ENCODE measurements at regions not wholly inside any gene's neighbourhood (a gene's known extent, or its start where the extent isn't known, plus 50 kb on each side); places are given as distances from the start of the nearest gene placed in this dataset.

DNA sequence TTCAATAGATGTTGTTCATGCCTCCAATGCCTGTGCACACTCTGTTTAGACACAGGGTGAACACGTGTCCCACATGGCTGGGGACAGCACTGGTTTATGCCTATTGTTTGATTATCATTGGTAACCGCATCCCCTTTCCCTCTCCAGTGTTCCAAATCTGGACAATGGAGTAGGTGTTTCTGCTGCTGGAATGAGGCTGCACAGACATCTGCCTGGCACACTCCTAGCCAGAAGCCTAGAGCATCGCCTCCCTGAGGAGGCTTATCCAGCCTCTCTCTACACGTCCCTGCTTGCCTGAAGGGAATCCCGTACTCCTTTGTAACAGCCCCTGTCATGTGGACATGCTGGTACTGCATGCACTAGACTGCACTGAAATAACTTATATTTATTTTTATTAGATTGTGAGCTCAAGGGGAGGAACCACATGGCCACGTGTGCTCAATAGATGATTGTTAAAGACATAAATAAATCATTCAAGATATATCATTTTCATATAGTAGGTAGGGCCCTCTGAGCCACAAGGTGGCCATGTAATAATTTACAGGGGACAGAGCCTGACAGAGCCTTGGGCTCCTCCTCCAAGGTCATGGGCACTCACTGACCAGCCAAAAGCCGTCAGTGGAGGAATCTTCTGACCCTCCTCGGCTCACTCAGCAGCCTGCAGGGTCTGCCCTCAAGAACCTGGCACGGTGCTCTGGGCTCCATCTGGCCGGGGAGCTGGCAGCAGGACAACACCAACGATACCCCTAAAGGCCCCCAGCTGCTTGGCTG is 310.9 kb upstream of the ZNF32 start:
- DNase-seq (ENCODE audit: low read depth in 2 of 2), result no peak

DNA sequence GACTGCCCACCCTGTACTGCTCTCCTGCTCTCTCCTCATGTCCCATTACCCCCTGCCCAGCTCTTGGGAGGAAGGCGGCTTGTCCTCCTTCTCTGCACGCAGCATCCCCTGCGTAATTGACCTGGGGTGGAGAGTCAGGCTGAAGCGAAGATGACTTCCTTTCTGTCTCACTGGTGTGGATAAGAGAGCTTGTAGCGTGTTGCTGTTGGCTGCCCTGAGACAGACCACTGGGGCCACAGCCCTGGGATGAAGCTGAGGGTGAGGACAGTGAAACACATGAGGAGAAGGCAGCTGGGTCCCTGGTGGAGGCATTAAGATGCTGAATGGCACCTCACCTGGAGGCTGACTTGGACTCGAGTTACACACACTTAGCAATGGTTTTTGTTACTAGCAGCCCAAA is 310.3 kb upstream of the ZNF32 start:
- DNase-seq (ENCODE audit: low read depth in 2 of 2), result no peak

DNA sequence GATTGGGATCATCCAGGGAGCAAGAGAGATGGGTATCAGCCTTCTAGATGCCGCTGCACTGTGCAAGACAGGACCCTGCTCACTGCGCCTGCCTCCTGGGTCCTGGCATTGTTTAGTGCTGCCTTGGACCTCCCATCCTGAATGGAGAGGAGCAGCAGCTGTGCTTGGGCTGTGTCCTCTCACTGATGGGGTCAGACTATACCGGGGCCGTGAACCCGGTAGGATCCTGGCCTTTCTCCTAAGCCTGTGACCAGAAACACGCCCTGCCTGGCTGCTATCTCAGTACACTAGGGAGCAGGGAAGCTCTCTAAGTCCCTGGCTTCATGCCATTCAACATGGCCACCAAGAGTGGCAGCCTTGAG is 309.4 kb upstream of the ZNF32 start:
- no peak for DNase-seq (ENCODE audit: low read depth in 2 of 2)

DNA sequence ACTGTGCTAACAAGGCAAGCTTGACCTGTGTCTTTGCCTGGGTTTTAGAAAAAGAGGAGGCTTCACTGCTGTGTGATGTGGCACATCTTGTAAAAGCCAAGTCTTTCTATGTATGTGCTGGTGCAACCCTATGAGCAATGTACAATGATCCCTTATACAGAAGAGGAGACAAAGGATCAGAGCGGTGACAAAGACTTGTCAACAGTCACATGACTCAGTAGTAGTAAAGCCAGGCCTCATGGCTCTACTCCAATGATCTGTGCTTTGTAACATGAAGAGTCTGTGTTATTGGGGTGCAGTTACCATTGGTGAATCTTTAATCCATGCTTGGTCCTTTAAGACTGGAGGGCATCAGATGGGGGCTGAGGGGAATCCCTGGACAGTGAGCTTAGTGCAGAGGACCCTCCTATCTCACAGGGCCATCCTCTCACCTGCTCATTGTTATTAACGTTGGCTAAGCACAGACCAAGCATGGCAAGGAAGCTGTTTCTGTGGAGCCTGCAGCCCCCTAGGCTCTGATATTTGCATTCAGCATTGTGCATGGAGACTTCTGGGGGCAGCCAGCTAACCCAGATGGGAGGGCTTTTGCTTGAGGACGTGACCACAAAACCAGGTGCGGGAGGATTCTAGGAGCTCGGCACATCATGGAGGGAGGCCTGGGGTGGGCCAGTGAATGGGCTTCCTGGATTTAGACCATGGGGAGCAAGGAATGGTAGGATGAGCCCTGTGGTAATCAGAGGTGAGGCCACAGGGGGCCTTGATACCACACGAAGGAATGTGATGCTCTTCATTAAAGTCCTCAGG is 308.8 kb upstream of the ZNF32 start:
- no peak for DNase-seq (ENCODE audit: low read depth in 2 of 2)

DNA sequence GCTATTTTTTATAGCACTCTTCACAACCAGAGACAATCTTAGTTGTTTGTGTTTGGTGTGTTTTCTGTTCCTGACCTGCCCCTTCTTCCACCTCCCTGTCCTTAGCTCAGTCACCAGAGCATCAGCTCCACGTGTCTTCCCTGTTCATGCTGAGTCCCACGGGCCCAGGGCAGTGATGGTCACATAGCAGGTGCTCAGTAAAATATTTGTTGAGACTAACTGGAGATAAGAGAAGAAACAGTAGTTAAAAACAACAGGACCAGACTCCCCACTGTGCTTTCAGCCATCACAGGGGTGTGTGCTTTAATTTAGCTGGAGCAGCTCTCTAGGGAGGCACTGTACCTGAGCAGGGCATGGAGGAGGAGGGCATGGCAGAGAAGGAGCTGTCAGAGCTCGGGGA is 307.3 kb upstream of the ZNF32 start:
- DNase-seq (ENCODE audit: low read depth in 2 of 2), result no peak

DNA sequence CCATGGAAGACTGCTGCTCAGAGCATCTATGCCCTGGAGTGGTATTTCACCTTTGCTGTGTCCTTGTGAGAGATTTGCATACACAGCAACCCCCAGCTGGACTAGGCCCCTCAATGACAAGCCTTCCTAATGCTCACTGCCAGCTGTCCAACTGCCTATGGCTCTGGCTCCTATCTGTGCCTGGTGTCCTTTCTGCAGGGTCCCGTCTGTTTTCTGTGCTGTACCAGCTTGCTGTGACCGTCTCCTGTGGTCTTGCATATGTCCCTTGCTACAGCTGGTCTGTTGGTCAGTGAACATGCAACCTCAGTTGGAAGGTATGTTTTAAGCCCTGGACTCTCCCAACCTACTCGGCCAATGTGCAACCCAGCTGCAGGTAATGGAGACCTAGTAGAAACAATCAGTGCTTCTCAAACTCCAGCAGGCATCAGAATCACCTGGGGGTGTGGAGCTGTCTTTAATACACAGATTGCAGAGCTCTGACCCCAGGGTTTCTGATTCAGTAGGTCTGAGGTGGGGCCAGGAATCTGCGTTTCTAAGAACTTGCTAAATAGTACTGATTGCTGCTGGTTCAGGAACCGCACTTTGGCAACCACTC is 306.4 kb upstream of the ZNF32 start:
- no peak for DNase-seq (ENCODE audit: low read depth in 2 of 2)

DNA sequence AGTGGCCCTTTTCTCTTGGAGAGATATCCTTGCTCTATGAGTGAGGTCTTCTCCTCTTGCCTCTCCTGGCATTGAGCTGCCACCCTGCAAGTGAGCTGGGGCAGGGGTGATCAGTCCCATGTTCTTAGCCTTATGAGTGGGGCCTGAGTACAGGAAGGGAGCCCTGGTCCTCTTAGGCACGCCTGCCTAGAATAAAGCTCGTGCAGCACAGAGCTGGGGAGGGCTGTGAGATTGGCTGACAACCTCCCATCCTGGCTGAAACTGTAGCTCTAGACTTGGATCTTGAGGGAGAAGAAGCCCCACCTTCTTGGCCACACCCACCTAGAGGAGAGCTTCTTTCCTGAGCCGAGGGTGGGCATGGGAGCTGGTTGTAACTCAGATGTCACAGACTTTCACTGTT is 305.0 kb upstream of the ZNF32 start:
- DNase-seq (ENCODE audit: low read depth in 2 of 2), result no peak

DNA sequence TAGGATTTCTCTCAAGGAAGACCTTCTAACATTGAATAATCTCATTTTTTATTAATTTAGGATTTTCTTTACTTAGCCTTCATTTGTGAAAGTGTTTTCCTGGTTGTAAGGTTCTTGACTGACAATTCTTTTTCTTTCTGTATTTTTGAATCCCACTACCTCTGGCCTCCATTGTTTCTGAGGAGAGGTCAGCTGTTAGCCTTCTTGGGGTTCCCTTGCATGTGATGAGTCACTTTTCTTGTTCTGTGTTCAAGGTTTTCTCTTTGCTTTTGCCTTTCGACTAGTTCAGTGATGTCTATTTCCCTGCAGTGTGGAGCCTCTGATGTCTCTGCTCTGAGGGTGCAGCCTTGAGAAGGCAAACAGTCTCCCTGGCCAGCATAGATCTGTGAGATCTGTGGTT is 304.1 kb upstream of the ZNF32 start:
- no peak for DNase-seq (ENCODE audit: low read depth in 2 of 2)

DNA sequence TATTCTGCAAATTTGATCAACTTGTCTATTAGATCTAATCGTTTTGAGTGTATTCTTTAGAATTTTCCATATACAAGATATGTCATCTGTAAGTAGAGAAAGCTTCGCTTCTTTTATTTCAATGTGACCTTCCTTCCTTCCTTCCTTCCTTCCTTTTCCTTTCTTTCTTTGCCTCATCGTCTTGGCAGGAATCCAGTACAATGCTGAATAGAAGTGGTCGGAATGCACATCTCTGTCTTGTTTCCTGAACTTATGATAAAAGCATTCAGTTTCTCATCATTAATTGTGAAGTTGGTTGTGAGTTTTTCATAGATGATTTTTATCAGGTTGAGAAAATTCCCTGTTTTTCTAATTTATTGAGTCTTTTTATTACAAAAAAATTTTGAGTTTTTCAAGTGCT is 300.7 kb upstream of the ZNF32 start:
- DNase-seq (ENCODE audit: low read depth in 2 of 2), result no peak

DNA sequence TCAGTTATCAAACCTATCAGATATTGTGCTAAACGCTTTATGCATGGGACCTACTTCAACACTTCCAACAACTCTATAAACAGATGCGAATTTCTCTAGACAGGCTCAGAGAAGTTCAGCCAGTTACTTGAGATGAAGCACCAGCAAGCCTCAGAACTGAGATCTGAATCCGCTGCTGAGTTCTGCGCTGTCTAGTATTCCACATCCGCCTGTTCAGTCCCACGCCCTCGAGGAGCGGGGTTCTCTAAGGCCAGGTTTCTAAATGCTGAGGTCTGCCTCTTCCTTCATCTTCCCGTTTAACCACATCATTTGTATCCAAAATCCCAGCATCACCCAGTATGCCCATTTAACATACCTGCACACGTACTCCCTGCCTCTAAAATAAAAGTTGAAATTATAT is 297.8 kb upstream of the ZNF32 start:
- DNase-seq (ENCODE audit: low read depth in 2 of 2), result no peak

DNA sequence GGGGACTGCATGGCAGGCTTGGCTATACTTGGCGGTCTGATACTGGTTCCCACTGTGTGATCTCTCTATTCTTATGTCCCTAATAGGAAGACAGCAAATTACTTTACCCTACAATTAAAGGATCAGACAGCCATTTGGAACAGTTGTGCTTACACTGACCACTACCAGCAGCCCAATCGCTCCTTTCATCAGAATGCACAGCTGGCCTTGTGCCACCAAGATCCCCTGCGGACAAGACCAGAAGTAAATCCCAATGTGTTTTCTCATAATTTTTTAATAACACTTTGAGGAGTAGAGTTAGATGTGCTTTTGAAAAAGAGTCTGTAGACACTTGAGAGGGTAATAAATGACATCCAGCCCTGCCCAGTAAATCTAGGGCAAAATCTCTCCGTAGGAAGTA is 297.2 kb upstream of the ZNF32 start:
- DNase-seq (ENCODE audit: low read depth in 2 of 2), result no peak

DNA sequence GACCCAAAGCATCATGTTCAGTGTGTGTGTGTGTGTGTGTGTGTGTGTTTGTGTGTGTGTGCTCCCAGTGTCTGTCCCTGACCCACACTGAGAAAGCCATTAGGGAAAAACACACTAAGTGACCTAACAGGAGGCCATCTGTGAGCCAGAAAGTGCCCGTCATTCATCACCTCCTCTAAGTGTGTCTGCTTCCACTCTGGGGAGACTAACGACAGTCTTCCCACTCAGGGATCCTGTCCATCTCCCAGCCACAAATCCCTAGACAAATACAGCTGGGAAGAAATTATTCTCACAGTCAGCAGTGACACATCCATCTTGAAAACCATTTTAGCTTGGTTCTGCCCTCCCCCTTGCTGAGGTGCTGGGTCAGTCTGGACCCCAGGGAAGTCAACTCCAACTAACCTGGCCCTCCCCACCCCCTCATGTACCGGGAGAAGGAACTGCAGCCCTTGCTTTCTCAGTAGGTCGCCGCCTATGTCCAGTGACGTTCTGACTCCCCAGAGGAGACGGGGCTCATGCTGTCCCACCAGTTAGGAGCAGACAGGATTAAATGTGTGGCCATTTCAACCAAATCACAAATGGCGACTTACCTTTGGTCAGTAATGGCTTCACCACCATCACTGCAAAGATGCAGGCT is 296.5 kb upstream of the ZNF32 start:
- DNase-seq (ENCODE audit: low read depth in 2 of 2), result no peak

DNA sequence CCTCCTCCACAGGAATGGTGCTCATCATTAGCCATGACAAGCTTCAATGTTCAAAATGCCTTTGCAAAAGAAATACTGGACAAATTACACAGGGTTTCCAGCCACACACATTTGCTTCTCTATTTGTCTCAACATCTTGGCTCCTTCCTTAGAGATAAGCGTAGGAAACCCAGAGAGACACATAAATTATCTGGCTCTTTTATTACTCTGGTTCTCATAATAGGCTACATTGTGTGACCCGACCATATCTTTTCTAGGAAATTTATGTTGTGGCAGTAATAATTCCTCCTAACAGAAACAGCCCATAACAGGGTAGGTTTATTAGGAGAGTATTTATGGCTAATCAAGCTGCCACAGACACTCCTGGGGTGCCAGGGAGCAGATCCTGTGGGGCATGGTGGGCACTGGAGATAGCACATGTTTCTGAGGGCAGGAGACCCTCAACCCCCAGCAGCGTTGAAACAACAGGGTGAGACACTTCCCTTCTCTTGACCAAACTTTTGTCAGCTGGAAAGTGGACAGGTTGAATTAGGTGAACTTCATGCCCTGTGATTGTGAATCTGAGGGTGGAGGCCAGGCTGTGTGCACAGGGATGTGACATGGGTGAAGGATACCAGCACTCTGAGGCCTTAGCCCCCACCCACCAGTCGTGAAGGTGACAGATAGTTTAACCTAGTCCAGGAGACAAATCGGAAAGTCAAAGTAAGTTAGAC is 295.9 kb upstream of the ZNF32 start:
- no peak for DNase-seq (ENCODE audit: low read depth in 2 of 2)

DNA sequence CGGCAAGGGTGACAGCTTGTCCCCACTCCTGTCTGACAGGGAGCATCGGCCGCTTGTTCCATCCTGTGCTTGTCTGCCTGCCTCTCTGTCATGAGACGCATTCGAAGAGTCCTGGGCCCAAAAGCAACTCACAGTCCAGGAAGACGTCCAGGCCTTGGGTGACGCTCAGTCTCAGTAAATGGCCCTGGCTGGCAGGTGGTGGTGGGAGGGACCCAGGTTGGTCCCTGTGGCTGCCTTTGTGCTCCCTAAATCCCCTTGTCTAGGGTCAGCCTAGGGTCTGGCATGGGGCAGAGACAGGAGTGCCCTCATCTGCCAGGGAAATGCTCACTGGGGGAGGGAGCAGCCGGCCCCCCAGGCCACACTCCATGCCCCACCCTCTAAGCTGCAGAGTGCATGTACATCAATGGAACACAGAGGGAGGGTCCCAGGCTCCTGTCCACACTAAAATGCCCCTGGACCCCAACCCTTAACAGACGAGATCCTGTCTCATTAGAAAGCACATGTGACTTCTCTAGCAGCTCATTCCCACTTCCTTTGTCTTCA is 295.2 kb upstream of the ZNF32 start:
- no peak for DNase-seq (ENCODE audit: low read depth in 2 of 2)

DNA sequence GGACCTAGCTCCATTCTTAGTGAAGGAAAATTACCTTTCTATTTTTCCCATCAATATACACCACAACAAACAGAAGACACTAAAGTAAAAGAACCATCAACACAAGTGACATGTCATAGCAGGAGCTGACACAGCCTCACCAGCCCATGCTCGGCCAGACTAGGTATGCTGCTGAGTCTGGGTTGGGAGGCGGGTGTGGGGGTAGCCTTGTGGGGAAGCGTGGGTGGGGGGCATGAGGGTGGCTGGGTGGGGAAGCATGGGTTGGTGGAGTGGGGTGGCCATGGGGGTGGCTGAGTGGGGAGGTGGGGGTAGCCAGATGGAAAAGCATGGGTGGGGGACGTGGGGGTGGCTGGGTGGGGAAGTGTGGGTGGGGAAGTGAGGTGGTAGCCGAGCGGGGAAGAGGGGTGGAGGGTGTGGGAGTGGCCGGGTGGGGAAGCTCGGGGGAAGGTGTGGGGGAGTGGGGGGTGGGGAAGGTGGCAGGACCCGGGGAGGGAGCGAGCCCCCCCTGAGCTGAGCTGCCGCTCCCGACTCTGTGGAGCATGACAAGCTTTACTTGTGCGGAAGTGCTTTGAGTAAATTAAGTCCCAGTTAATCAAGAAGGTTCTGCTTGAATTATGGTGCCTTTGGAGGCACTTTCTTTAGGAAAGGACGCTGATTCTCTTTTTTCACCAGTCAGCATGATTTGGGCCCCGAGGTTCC is 294.6 kb upstream of the ZNF32 start:
- no peak for DNase-seq (ENCODE audit: low read depth in 2 of 2)

DNA sequence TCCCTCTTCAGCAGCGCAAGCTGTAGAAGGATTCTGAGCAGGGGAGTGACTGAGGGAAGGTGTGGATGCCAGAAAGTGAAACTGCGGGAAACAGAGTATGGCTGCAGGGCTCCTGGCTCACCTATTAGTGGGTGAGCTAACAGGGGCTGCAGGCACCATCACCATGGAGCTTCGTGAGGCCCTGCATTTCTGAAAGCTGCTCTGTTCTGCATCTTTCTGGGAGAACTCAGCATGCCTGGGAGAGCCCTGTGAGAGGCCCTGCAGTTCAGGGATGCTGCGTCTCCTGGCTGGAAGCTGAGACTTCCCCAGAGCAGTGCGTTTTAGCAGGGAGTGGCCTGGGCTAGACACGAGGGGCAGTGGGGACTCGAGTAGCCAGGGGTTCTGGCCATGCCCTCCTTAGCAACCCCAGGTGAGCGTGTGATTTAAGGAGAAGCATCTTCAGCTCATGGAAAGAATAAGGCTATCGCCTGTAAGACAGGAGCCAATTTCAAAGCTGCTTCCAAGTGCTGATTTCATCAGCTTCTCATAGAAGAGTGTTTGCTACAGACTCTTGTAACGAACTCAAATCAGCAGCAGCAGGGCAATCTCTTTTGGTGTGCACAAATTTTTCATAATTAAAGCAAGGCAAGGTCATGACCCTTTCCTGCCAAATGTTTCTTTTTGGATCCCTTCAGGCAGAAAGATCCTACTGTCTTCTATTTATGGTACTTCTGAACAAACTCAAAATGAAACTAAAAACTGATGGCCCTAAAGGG is 293.6 kb upstream of the ZNF32 start:
- DNase-seq (ENCODE audit: low read depth in 2 of 2), result no peak

DNA sequence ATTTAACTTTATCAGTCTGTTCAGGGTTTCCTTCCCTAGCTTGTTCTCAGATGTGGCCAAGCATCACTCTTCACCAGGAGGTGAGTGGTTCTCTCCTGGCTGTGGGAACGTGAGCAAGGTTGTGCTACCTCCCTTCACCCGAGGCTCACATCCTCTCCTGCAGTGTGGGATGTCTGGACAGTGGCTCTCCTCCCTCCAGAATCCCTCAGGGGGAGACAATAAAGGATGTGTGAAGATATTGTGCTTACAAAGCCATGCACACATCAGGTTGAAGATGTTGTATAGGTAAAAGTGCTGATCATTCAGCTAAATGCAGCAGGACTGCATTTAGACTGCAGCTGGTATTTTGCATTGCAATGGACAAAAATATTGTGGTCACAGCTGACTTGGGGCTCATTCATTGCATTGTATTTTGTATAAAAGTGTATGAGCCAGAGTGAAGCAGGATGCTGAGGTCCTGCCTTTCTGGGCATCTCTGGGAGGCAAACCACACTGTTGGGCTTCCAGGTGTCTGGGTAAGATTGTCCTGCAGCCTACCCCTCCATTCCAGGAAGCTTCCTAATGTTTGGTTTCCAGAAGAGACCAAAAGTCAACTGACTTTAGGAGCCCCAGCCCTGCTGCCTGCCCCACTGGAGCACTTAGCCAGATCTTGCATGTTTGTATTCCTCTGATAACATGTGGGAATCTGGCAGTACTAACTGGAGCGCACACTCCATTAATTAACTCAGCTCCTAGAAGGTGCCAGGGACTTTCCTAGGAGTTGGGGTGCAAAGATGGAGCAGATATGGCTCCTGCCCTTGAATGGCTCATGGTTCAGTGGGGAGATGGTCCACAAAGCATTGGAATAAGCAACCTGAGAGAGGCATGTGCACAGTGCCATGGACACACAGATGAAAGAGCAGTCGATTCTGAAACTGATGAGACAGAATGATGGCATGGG is 292.5 kb upstream of the ZNF32 start:
- no peak for DNase-seq (ENCODE audit: low read depth in 2 of 2)

DNA sequence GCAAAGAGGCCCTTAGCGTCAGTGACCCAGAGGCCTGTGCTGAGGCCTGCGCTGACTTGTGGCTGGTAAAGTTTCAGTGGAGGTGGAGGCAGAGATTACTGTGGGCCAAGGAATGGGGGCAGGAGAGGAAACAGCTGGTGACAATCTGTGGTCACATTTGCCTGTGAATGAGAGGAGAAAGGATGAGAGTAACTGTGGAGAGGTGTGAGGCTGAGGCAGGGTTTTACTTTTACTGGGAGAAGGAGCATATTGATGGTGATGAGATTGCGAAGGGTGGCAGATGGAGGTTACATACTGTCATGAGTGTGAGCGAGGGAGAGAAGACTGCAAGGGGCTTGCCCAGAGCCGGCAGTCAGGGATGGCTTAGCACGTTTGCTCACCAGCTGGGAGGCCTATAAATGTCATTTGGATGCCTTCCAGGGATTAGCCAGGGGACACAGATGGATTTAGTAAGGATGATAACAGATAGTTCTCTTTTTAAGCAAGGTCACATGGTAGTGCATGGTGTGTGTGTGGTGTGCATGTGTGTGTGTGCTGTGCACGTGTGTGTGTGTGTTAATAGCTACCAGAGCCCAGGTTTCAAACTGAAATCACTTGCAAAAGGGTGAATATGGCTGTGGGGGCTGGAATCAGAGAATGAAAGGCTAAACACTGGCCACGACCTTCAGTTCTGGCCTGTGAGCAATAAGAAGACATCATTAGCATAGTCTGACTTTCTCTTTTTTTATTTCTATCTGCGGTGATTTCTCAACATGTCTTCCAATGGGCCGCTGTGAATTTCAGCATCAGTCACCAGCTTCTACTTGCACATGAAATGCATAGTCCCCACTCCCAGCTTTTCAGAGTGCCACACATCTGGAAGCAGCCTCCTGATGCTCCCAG is 291.5 kb upstream of the ZNF32 start:
- no peak for DNase-seq (ENCODE audit: low read depth in 2 of 2)
